H9 (cell line): ENCODE measurements at regions not wholly inside any gene's neighbourhood (a gene's known extent, or its start where the extent isn't known, plus 50 kb on each side); places are given as distances from the start of the nearest gene placed in this dataset.

Experiments
- DNase-seq: peaks from one replicate; pipeline ENCODE4 v3.0.0-alpha.2; 2017
- H2AFZ ChIP-seq: one replicate; pipeline ENCODE4 v1.6.1; 2013; ENCODE audit warnings: mild to moderate bottlenecking, low read length, control low read depth, moderate library complexity
- H2AK5ac ChIP-seq: 2 replicates; pipeline ENCODE4 v1.6.1; 2013; ENCODE audit warnings: low read length, control low read depth, mixed read lengths; ENCODE audit not compliant: insufficient read length
- H2BK120ac ChIP-seq: one replicate; pipeline ENCODE4 v1.6.1; 2013; ENCODE audit warnings: low read depth, mild to moderate bottlenecking, low read length, control low read depth, inconsistent platforms; ENCODE audit not compliant: poor library complexity, severe bottlenecking
- H2BK12ac ChIP-seq: 2 replicates; pipeline ENCODE4 v1.6.1; 2013; ENCODE audit warnings: low read length, control low read depth, mixed read lengths, low read depth; ENCODE audit not compliant: insufficient read length
- H2BK15ac ChIP-seq: 2 replicates; pipeline ENCODE4 v1.6.1; 2013; ENCODE audit warnings: low read depth, low read length, control low read depth
- H2BK20ac ChIP-seq: one replicate; pipeline ENCODE4 v1.6.1; 2013; ENCODE audit warnings: low read depth, mild to moderate bottlenecking, low read length, control low read depth, inconsistent platforms; ENCODE audit not compliant: poor library complexity, severe bottlenecking
- H2BK5ac ChIP-seq: 2 replicates; pipeline ENCODE4 v1.6.1; 2013; ENCODE audit warnings: low read length, control low read depth, mixed read lengths; ENCODE audit not compliant: insufficient read length
- H3K14ac ChIP-seq: 2 replicates; pipeline ENCODE4 v1.6.1; 2013; ENCODE audit warnings: low read length, control low read depth; ENCODE audit not compliant: insufficient read depth
- H3K18ac ChIP-seq: 2 replicates; pipeline ENCODE4 v1.6.1; 2013; ENCODE audit warnings: low read depth, mild to moderate bottlenecking, mixed read lengths, low read length, control low read depth; ENCODE audit not compliant: insufficient read length
- H3K23ac ChIP-seq: 2 replicates; pipeline ENCODE4 v1.6.1; 2013; ENCODE audit warnings: low read length, control low read depth, mixed read lengths, low read depth; ENCODE audit not compliant: insufficient read length
- H3K23me2 ChIP-seq: 2 replicates; pipeline ENCODE4 v1.6.1; 2013; ENCODE audit warnings: low read depth, mild to moderate bottlenecking, mixed read lengths, low read length, control low read depth; ENCODE audit not compliant: insufficient read length, poor library complexity, severe bottlenecking
- H3K27ac ChIP-seq: 2 replicates; pipeline ENCODE4 v1.5.1; 2013; ENCODE audit warnings: low read length, control low read depth, mixed read lengths, low read depth; ENCODE audit not compliant: insufficient read length
- H3K27me3 ChIP-seq: 2 replicates; pipeline ENCODE4 v1.6.1; 2013; ENCODE audit warnings: low read length, control low read depth, inconsistent platforms; ENCODE audit not compliant: insufficient read depth
- H3K4ac ChIP-seq: 2 replicates; pipeline ENCODE4 v1.6.1; 2013; ENCODE audit warnings: low read depth, mild to moderate bottlenecking, control low read depth, inconsistent platforms, low read length, moderate library complexity
- H3K4me1 ChIP-seq: 2 replicates; pipeline ENCODE4 v1.6.1; 2013; ENCODE audit warnings: low read length, control low read depth, inconsistent platforms; ENCODE audit not compliant: insufficient read depth
- H3K4me2 ChIP-seq: 2 replicates; pipeline ENCODE4 v1.6.1; 2013; ENCODE audit warnings: low read length, control low read depth, mixed read lengths; ENCODE audit not compliant: insufficient read length, insufficient read depth
- H3K56ac ChIP-seq: 2 replicates; pipeline ENCODE4 v1.6.1; 2013; ENCODE audit warnings: low read depth, mild to moderate bottlenecking, mixed read lengths, low read length, control low read depth; ENCODE audit not compliant: insufficient read length
- H3K79me1 ChIP-seq: 2 replicates; pipeline ENCODE4 v1.6.1; 2013; ENCODE audit warnings: low read depth, mild to moderate bottlenecking, moderate library complexity, low read length, control low read depth, inconsistent platforms; ENCODE audit not compliant: insufficient read depth, poor library complexity, severe bottlenecking
- H3K79me2 ChIP-seq: 2 replicates; pipeline ENCODE4 v1.6.1; 2013; ENCODE audit warnings: low read length, control low read depth, inconsistent platforms; ENCODE audit not compliant: insufficient read depth
- H3K9ac ChIP-seq: 2 replicates; pipeline ENCODE4 v1.6.1; 2013; ENCODE audit warnings: low read length, control low read depth, mixed read lengths; ENCODE audit not compliant: insufficient read length; ENCODE audit errors: extremely low read depth
- H3K9me3 ChIP-seq: one replicate; pipeline ENCODE4 v1.6.1; 2013; ENCODE audit warnings: low read depth, low read length, inconsistent platforms; ENCODE audit not compliant: control insufficient read depth
- H3T11ph ChIP-seq: one replicate; pipeline ENCODE4 v1.6.1; 2013; ENCODE audit warnings: mild to moderate bottlenecking, low read length, control low read depth, inconsistent platforms
- H4K20me1 ChIP-seq: one replicate; pipeline ENCODE4 v1.6.1; 2013; ENCODE audit not compliant: control insufficient read depth, insufficient read length, insufficient read depth
- H4K5ac ChIP-seq: 2 replicates; pipeline ENCODE4 v1.6.1; 2013; ENCODE audit warnings: low read depth, mild to moderate bottlenecking, mixed read lengths, low read length, control low read depth; ENCODE audit not compliant: insufficient read length
- H4K8ac ChIP-seq: replicated peaks from 2 replicates; pipeline ENCODE4 v1.6.1; 2013; ENCODE audit warnings: low read length, control low read depth, mixed read lengths, low read depth; ENCODE audit not compliant: insufficient read length
- H4K91ac ChIP-seq: 2 replicates; pipeline ENCODE4 v1.6.1; 2013; ENCODE audit warnings: low read depth, mild to moderate bottlenecking, moderate library complexity, mixed read lengths, low read length, control low read depth; ENCODE audit not compliant: insufficient read length
- H3K27ac Mint-ChIP-seq, 3 experiments: 2 replicates in 2 of 3; 3 replicates in 1 of 3; pipeline ENCODE4 v1.8.0; 2020 to 2021; ENCODE audit warnings: mixed read lengths in 3 of 3, mild to moderate bottlenecking in 1 of 3, moderate library complexity in 1 of 3
- H3K27me3 Mint-ChIP-seq: 2 replicates; pipeline ENCODE4 v1.8.0; 2021; ENCODE audit warnings: low read depth, mild to moderate bottlenecking, moderate library complexity, mixed read lengths
- H3K36me3 Mint-ChIP-seq, 3 experiments: 2 replicates in 2 of 3; 3 replicates in 1 of 3; pipeline ENCODE4 v1.8.0; 2020 to 2021; ENCODE audit warnings: low read depth in 3 of 3, mixed read lengths in 3 of 3; ENCODE audit not compliant: insufficient read depth in 1 of 3
- H3K4me1 Mint-ChIP-seq, 2 experiments: 2 replicates each; pipeline ENCODE4 v1.8.0; 2020; ENCODE audit warnings: mixed read lengths in 2 of 2
- H3K4me3 Mint-ChIP-seq, 2 experiments: 2 replicates in 1 of 2; 3 replicates in 1 of 2; pipeline ENCODE4 v1.8.0; 2020 to 2021; ENCODE audit warnings: mild to moderate bottlenecking in 2 of 2, mixed read lengths in 2 of 2, moderate library complexity in 1 of 2
- H3K9me3 Mint-ChIP-seq, 2 experiments: 2 replicates in 1 of 2; 3 replicates in 1 of 2; pipeline ENCODE4 v1.8.0; 2020; ENCODE audit warnings: mild to moderate bottlenecking in 2 of 2, mixed read lengths in 2 of 2, moderate library complexity in 1 of 2
- CTCF ChIP-seq: fragments of 200-600 bp; sonication (generic); conservative IDR thresholded peaks from 3 replicates; pipeline ENCODE4 v1.8.0; 2021; ENCODE audit warnings: antibody characterized with exemption, mild to moderate bottlenecking
- whole genome bisulfite sequencing: extraction: QIAGEN DNeasy Blood & Tissue Kit; methylation state at CpG from one replicate; pipeline ENCODE4 v1.1.7; 2013; ENCODE audit warnings: missing lambda C conversion rate, low lambda C conversion rate, mixed read lengths; ENCODE audit not compliant: insufficient read length; ENCODE audit errors: extremely low coverage; 5-methylcytosine and 5-hydroxymethylcytosine counted together

- Mint-ChIP-seq H3K36me3 (no peaks in the 10 kb centered on the region), H3K9me3 (no peaks in the 10 kb centered on the region), H3K4me1 (no peaks in the 10 kb centered on the region), H3K27me3 (no peaks in the 10 kb centered on the region; the same call in 1 of the 2 replicates), H3K27ac (no peak overlapping the region), H3K4me3 (no peak overlapping the region)
- Histone ChIP-seq H4K8ac (no peak overlapping the region), H3K9me3 (no peaks in the 10 kb centered on the region), H4K5ac (no peak overlapping the region), H3K4me1 (no peaks in the 10 kb centered on the region), H3K14ac (no peak overlapping the region), H3K56ac (no peak overlapping the region), H3K4ac (no peak overlapping the region), H3K79me1 (no peaks in the 10 kb centered on the region), H3K18ac (no peak overlapping the region), H2AK5ac (no peak overlapping the region), H3K23ac (no peak overlapping the region), H3K23me2 (no peaks in the 10 kb centered on the region), H2BK20ac (no peak overlapping the region), H4K20me1 (no peaks in the 10 kb centered on the region), H2BK5ac (no peak overlapping the region), H2BK12ac (no peak overlapping the region), H3K27me3 (no peaks in the 10 kb centered on the region), H4K91ac (no peak overlapping the region), H3K79me2 (no peaks in the 10 kb centered on the region), H3K9ac (no peak overlapping the region), H3K27ac (no peak overlapping the region), H3T11ph (no peak overlapping the region), H3K4me2 (no peak overlapping the region), H2AFZ (no peak overlapping the region), H2BK15ac (no peak overlapping the region), H2BK120ac (no peak overlapping the region)
- no peak for DNase-seq
- TF ChIP-seq CTCF, result no peak
- WGBS, result no CpG with 5 or more reads among the region's 2 CpGs
Measured at GRCh38 chr15:97678656-97679055, 281.8 kb upstream of the ARRDC4 start.
